Chondrocyte (in vitro differentiated cells): ENCODE measurements at regions not wholly inside any gene's neighbourhood (a gene's known extent, or its start where the extent isn't known, plus 50 kb on each side); places are given as distances from the start of the nearest gene placed in this dataset.

Experiments used
- DNase-seq: peaks from one replicate; pipeline ENCODE4 v3.0.0; 2021; ENCODE audit warnings: mixed read lengths, low spot score
- H3K27ac Mint-ChIP-seq: one replicate; pipeline ENCODE4 v1.8.0; 2021; ENCODE audit warnings: mild to moderate bottlenecking, moderate library complexity, mixed read lengths; ENCODE audit not compliant: unreplicated experiment
- H3K27me3 Mint-ChIP-seq: 2 replicates; pipeline ENCODE4 v1.8.0; 2021; ENCODE audit warnings: low read depth, mixed read lengths
- H3K36me3 Mint-ChIP-seq: 2 replicates; pipeline ENCODE4 v1.8.0; 2021; ENCODE audit warnings: low read depth, mixed read lengths
- H3K4me1 Mint-ChIP-seq: 2 replicates; pipeline ENCODE4 v1.8.0; 2021; ENCODE audit warnings: low read depth, mild to moderate bottlenecking, mixed read lengths
- H3K4me3 Mint-ChIP-seq: one replicate; pipeline ENCODE4 v1.8.0; 2021; ENCODE audit warnings: mild to moderate bottlenecking, moderate library complexity, mixed read lengths; ENCODE audit not compliant: unreplicated experiment
- H3K9me3 Mint-ChIP-seq: 2 replicates; pipeline ENCODE4 v1.8.0; 2021; ENCODE audit warnings: low read depth, mixed read lengths
- TF ChIP-seq, protein P1 (sequence below): fragments of 200-600 bp; sonication (generic); IDR thresholded peaks from 2 replicates; pipeline ENCODE4 v1.5.0; 2021; ENCODE audit warnings: antibody characterized with exemption, mild to moderate bottlenecking, moderate library complexity

DNA sequence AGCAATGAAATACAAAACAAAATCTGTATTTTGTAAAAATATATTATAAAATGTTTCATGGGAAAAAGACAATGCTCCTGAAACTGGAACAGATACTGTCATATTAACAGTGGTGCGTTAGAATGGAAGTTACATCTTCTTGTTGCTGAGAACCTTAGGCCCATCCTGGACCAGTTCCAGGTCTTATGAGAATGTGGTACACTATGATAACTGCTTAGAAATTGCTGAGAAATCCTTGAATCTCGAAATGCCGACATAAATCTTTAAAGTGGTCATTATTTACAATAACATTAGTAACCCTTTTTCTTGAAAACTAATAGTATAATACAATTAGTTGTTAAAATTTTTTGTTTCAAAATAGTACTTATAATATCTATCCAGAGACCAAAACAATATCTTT is 747.9 kb upstream of the NCAM2 start:
- no peaks in the 10 kb centered on the region for H3K9me3 Mint-ChIP-seq
- no peaks in the 10 kb centered on the region for H3K36me3 Mint-ChIP-seq
- no peaks in the 10 kb centered on the region for H3K27me3 Mint-ChIP-seq
- DNase-seq: no peak
- no peak overlapping the region for H3K27ac Mint-ChIP-seq
- TF ChIP-seq, protein P1, sequence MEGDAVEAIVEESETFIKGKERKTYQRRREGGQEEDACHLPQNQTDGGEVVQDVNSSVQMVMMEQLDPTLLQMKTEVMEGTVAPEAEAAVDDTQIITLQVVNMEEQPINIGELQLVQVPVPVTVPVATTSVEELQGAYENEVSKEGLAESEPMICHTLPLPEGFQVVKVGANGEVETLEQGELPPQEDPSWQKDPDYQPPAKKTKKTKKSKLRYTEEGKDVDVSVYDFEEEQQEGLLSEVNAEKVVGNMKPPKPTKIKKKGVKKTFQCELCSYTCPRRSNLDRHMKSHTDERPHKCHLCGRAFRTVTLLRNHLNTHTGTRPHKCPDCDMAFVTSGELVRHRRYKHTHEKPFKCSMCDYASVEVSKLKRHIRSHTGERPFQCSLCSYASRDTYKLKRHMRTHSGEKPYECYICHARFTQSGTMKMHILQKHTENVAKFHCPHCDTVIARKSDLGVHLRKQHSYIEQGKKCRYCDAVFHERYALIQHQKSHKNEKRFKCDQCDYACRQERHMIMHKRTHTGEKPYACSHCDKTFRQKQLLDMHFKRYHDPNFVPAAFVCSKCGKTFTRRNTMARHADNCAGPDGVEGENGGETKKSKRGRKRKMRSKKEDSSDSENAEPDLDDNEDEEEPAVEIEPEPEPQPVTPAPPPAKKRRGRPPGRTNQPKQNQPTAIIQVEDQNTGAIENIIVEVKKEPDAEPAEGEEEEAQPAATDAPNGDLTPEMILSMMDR: no peak
- H3K4me1 Mint-ChIP-seq: no peaks in the 10 kb centered on the region
- no peak overlapping the region for H3K4me3 Mint-ChIP-seq

DNA sequence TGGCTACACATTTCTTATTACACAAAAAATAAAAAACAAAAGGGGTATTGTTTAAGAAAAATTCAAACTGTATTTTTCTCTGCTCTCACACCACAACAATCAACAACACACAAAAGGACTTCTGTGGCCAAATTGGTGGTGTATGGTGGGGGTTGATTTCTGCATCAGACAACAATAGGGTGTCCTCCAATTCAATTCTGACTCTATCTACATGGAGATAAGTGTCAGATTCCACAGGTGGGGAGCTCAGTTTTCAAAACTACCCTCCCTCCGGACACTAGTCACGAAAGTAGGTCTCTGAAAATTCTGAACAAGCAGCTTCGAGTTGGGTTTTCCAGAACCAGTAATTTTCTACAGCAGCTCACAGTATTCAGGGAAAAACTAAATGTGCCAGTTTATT is 744.9 kb upstream of the NCAM2 start:
- no peak overlapping the region for H3K4me3 Mint-ChIP-seq
- no peaks in the 10 kb centered on the region for H3K27me3 Mint-ChIP-seq
- no peaks in the 10 kb centered on the region for H3K36me3 Mint-ChIP-seq
- H3K9me3 Mint-ChIP-seq: no peaks in the 10 kb centered on the region
- no peaks in the 10 kb centered on the region for H3K4me1 Mint-ChIP-seq
- no peak for DNase-seq
- no peak overlapping the region for H3K27ac Mint-ChIP-seq
- TF ChIP-seq, protein P1: no peak

DNA sequence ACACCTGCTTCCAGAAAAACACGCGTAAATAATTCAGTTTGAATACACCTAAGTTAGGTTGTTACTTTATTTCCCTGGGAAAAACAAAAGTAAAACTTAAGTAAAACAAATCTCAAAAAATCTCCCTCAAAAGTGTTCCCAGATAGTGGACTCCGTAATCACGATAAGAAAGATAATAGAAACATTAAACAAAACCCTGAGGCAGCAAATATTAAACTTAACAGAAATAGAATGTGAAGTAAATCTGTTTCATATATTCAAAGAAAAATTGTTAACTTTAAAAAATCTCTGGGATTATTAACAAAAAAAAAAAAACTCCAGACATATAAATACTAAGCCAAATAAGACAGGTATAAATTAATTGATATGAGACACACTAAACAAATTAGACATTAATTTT is 743.2 kb upstream of the NCAM2 start:
- no peaks in the 10 kb centered on the region for H3K36me3 Mint-ChIP-seq
- no peaks in the 10 kb centered on the region for H3K27me3 Mint-ChIP-seq
- no peak overlapping the region for H3K4me3 Mint-ChIP-seq
- TF ChIP-seq, protein P1: no peak
- H3K27ac Mint-ChIP-seq: no peak overlapping the region
- no peaks in the 10 kb centered on the region for H3K4me1 Mint-ChIP-seq
- no peak for DNase-seq
- peaks cover 5% of the 10 kb centered on the region for H3K9me3 Mint-ChIP-seq

DNA sequence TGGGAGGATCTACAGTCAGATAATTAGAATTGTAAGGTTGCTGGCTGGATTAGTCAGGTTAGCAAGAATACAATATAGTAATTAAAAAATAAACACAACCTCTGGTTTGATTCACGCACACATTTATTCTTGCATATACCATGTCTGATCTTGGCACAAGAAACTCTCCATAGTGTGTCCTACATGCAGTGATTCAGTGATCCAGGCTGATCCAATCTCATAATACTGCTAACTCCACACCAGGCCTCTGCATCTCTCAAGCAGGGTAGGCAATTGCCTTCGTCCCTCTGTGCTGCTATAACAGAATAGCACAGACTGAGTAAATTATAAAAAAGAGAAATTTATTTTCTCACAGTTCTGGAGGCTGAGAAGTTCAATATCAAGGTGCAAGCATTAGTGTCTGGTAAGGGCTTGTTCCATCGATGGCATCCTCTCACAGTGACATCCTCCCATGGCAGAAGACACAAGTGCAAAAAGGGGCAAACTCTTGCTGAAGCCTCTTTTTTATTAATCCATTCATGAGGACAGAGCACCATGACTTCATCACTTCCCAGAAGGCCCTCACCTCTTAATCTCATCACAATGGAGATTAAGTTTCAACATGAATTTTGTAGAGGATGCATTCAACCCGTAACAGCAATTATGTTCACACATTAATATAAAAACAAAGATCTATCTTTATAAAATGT is 741.0 kb upstream of the NCAM2 start:
- no peak for DNase-seq
- no peaks in the 10 kb centered on the region for H3K36me3 Mint-ChIP-seq
- TF ChIP-seq, protein P1: no peak
- H3K4me3 Mint-ChIP-seq: no peak overlapping the region
- H3K9me3 Mint-ChIP-seq: peaks cover 8% of the 10 kb centered on the region
- no peaks in the 10 kb centered on the region for H3K27me3 Mint-ChIP-seq
- H3K27ac Mint-ChIP-seq: no peak overlapping the region
- H3K4me1 Mint-ChIP-seq: no peaks in the 10 kb centered on the region

DNA sequence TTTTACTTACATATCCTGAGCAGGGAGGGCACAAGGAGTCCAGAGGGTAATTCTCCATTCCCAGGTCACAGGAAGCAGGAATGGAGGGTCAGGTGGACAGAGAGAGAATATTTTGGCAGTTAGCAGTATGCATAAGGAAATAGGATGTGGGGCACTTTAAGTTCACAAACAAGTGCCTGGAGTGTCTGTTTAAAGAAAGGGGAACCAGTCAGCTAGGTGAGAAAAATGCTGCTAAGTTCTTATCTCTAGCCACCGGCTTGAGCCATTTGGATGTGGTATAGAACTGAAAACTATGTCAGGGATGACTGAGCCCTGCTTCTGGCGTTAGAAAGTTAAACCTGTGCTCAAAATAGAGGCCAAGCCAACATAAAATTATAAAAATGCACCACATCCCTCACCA is 739.7 kb upstream of the NCAM2 start:
- Mint-ChIP-seq H3K36me3 (no peaks in the 10 kb centered on the region), H3K27me3 (no peaks in the 10 kb centered on the region), H3K4me1 (no peaks in the 10 kb centered on the region), H3K4me3 (no peak overlapping the region), H3K27ac (no peak overlapping the region), H3K9me3 (peaks cover 8% of the 10 kb centered on the region)
- DNase-seq: no peak
- TF ChIP-seq, protein P1: no peak
